GM23248 (cell line): ENCODE measurements at regions not wholly inside any gene's neighbourhood (a gene's known extent, or its start where the extent isn't known, plus 50 kb on each side); places are given as distances from the start of the nearest gene placed in this dataset.
A peak's percentile ranks its signal among the peaks of the same experiment; 100 is the strongest.

Source experiments
- DNase-seq: peaks from one replicate; pipeline ENCODE4 v3.0.0-alpha.2; 2015
- H2AFZ ChIP-seq: fragments of 200-600 bp; sonication (generic); 2 replicates; pipeline ENCODE4 v1.6.1; 2016; ENCODE audit warnings: antibody characterized with exemption
- H3F3A ChIP-seq: fragments of 200-600 bp; sonication (generic); 2 replicates; pipeline ENCODE4 v1.6.1; 2016; ENCODE audit warnings: mild to moderate bottlenecking, antibody characterized with exemption, mixed run types; ENCODE audit not compliant: insufficient read depth
- H3K27ac ChIP-seq: fragments of 200-600 bp; sonication (generic); 2 replicates; pipeline ENCODE4 v1.5.1; 2016; ENCODE audit warnings: mild to moderate bottlenecking
- H3K27me3 ChIP-seq: fragments of 200-600 bp; sonication (generic); replicated peaks from 2 replicates; pipeline ENCODE4 v1.6.1; 2016; ENCODE audit warnings: mild to moderate bottlenecking; ENCODE audit not compliant: insufficient read depth
- H3K36me3 ChIP-seq: fragments of 200-600 bp; sonication (generic); 2 replicates; pipeline ENCODE4 v1.6.1; 2016; ENCODE audit warnings: low read depth, mild to moderate bottlenecking
- H3K4me1 ChIP-seq: fragments of 200-600 bp; sonication (generic); 2 replicates; pipeline ENCODE4 v1.6.1; 2016; ENCODE audit warnings: mild to moderate bottlenecking; ENCODE audit not compliant: insufficient read depth
- H3K4me2 ChIP-seq: fragments of 200-600 bp; sonication (generic); one replicate; pipeline ENCODE4 v1.6.1; 2016; ENCODE audit warnings: mild to moderate bottlenecking; ENCODE audit not compliant: unreplicated experiment
- H3K4me3 ChIP-seq: fragments of 200-600 bp; sonication (generic); 2 replicates; pipeline ENCODE4 v1.5.1; 2016; ENCODE audit warnings: mild to moderate bottlenecking
- H3K79me2 ChIP-seq: fragments of 200-600 bp; sonication (generic); 2 replicates; pipeline ENCODE4 v1.6.1; 2016; ENCODE audit warnings: mild to moderate bottlenecking; ENCODE audit not compliant: insufficient read depth
- H3K9ac ChIP-seq: fragments of 200-600 bp; sonication (generic); 2 replicates; pipeline ENCODE4 v1.6.1; 2016; ENCODE audit warnings: mild to moderate bottlenecking
- H3K9me2 ChIP-seq: fragments of 200-600 bp; sonication (generic); 2 replicates; pipeline ENCODE4 v1.6.1; 2016; ENCODE audit warnings: mixed run types, mild to moderate bottlenecking, moderate library complexity; ENCODE audit not compliant: insufficient read depth
- H3K9me3 ChIP-seq: fragments of 200-600 bp; sonication (generic); one replicate; pipeline ENCODE4 v1.6.1; 2017; ENCODE audit warnings: low read depth
- H4K20me1 ChIP-seq: fragments of 200-600 bp; sonication (generic); 2 replicates; pipeline ENCODE4 v1.6.0; 2016; ENCODE audit not compliant: insufficient read depth
- EZH2 ChIP-seq: fragments of 200-600 bp; sonication (generic); IDR thresholded peaks from 2 replicates; pipeline ENCODE4 v1.6.1; 2018; ENCODE audit warnings: antibody characterized with exemption, mild to moderate bottlenecking; ENCODE audit not compliant: insufficient read depth, poor library complexity, severe bottlenecking
- EZH2phosphoT487 ChIP-seq: fragments of 200-600 bp; sonication (generic); IDR thresholded peaks from 2 replicates; pipeline ENCODE4 v1.6.1; 2018; ENCODE audit warnings: antibody characterized with exemption, moderate library complexity, mild to moderate bottlenecking, low read depth; ENCODE audit not compliant: insufficient read depth
- WGBS, 2 experiments: methylation state at CpG; one replicate each; pipeline ENCODE4 v1.1.6; 2015 to 2017; ENCODE audit warnings: low lambda C conversion rate in 2 of 2, low coverage in 1 of 2; ENCODE audit errors: missing lambda C conversion rate in 2 of 2; 5-methylcytosine and 5-hydroxymethylcytosine counted together
- in situ Hi-C: fragments of 300-500 bp; cut with MboI; formaldehyde crosslinking; loops from 2 replicates; pipeline ENCODE4 v1.15.0; 2020

GRCh38 chr9:107847978-107848964 is 358.7 kb upstream of the KLF4 start:
- 28 to 35% methylated on average over 6 of the region's 6 CpGs for WGBS, 2 experiments
- Histone ChIP-seq H3K27me3 (no peaks in the 10 kb centered on the region), H3K9ac (no peak overlapping the region), H3K9me2 (no peaks in the 10 kb centered on the region), H3K9me3 (no peaks in the 10 kb centered on the region), H2AFZ (peak overlapping the region; percentile 11; the same call in 1 of the 2 replicates), H3K27ac (no peak overlapping the region), H3K4me1 (peaks cover 13% of the 10 kb centered on the region), H3K4me2 (peak overlapping the region; percentile 6), H4K20me1 (no peaks in the 10 kb centered on the region), H3K79me2 (no peaks in the 10 kb centered on the region), H3K36me3 (no peaks in the 10 kb centered on the region), H3K4me3 (no peak overlapping the region), H3F3A (peaks cover 7% of the 10 kb centered on the region; the same call in 1 of the 2 replicates)
- TF ChIP-seq EZH2 (no peak), EZH2phosphoT487 (no peak)
- DNase-seq = peak; percentile 66
- in situ Hi-C loops = no loop called here

- no peak for TF ChIP-seq EZH2phosphoT487
- no peak for TF ChIP-seq EZH2
- WGBS, 2 experiments = 81 to 84% methylated on average over 6 of the region's 6 CpGs
- H3K4me1 ChIP-seq = no peaks in the 10 kb centered on the region
- no peak for DNase-seq
- no peaks in the 10 kb centered on the region for H4K20me1 ChIP-seq
- H3K27ac ChIP-seq = no peak overlapping the region
- H3K79me2 ChIP-seq = no peaks in the 10 kb centered on the region
- H3K9me2 ChIP-seq = no peaks in the 10 kb centered on the region
- no peaks in the 10 kb centered on the region for H3K36me3 ChIP-seq
- no peaks in the 10 kb centered on the region for H3K9me3 ChIP-seq
- no peaks in the 10 kb centered on the region for H3K27me3 ChIP-seq
- no peak overlapping the region for H3K9ac ChIP-seq
- H3F3A ChIP-seq = no peaks in the 10 kb centered on the region
- in situ Hi-C loops = no loop called here
- no peak overlapping the region for H2AFZ ChIP-seq
- no peak overlapping the region for H3K4me3 ChIP-seq
- no peak overlapping the region for H3K4me2 ChIP-seq
Measured at GRCh38 chr9:107842530-107842929, 353.0 kb upstream of the KLF4 start.

DNA sequence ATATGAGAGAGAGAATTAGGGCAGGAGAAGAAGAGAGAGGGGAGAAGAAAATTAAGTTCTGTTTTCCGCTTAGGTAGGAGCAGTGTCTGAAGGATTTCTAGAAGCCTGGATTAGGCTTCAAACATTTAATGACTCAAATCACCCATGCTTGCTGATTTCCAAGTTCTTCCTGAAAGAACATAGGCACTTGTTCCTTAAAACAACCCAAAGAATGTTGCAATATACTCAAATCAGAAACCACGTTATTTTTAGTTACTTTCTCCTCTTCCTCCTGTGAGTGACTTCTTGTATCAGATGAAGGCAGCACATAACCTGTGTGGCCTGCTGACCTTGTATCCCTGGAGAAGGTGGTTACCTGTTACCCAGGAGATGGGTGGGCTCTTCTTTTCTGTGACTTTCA is 351.5 kb upstream of the KLF4 start:
- Histone ChIP-seq H3F3A (no peaks in the 10 kb centered on the region), H3K4me1 (no peaks in the 10 kb centered on the region), H2AFZ (no peak overlapping the region), H3K4me2 (no peak overlapping the region), H3K9me2 (no peaks in the 10 kb centered on the region), H4K20me1 (no peaks in the 10 kb centered on the region), H3K79me2 (no peaks in the 10 kb centered on the region), H3K27me3 (no peaks in the 10 kb centered on the region), H3K36me3 (no peaks in the 10 kb centered on the region), H3K9ac (no peak overlapping the region), H3K9me3 (no peaks in the 10 kb centered on the region), H3K4me3 (no peak overlapping the region), H3K27ac (no peak overlapping the region)
- TF ChIP-seq EZH2phosphoT487 (no peak), EZH2 (no peak)
- in situ Hi-C loops = no loop called here
- no peak for DNase-seq
- 63 to 72% methylated on average over 2 of the region's 2 CpGs for WGBS, 2 experiments

DNA sequence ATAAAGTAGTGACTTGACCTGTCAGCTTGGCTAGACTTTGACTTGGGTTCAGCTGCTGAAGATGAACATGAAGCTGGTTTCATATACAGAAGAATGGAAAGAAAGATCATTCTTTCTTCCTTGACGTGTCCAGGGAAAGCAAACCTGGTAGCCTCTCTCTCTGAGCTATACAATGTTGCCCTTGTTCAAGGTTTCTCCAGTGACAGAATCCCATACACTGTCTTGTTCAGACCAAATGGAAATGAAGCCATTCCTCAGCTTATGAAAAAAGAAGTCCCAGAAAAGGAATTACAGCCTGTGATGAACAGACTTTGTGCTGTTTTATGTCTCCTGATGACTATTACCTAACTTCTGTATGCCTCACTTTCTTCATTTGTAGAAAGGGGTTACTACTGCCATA is 349.8 kb upstream of the KLF4 start:
- H4K20me1 ChIP-seq = no peaks in the 10 kb centered on the region
- H3K9me2 ChIP-seq = no peaks in the 10 kb centered on the region
- no peaks in the 10 kb centered on the region for H3K9me3 ChIP-seq
- H3K36me3 ChIP-seq = no peaks in the 10 kb centered on the region
- WGBS, 2 experiments = 75 to 96% methylated on average over 1 of the region's 1 CpG
- in situ Hi-C loops = no loop called here
- TF ChIP-seq EZH2 (no peak), EZH2phosphoT487 (no peak)
- no peaks in the 10 kb centered on the region for H3K4me1 ChIP-seq
- H2AFZ ChIP-seq = no peak overlapping the region
- no peak for DNase-seq
- no peaks in the 10 kb centered on the region for H3K27me3 ChIP-seq
- H3K9ac ChIP-seq = no peak overlapping the region
- H3K4me3 ChIP-seq = no peak overlapping the region
- H3F3A ChIP-seq = no peaks in the 10 kb centered on the region
- no peak overlapping the region for H3K27ac ChIP-seq
- H3K4me2 ChIP-seq = no peak overlapping the region
- no peaks in the 10 kb centered on the region for H3K79me2 ChIP-seq
